ENCODE measurements at regions not wholly inside any gene's neighbourhood (a gene's known extent, or its start where the extent isn't known, plus 50 kb on each side); places are given as distances from the start of the nearest gene placed in this dataset.
"Not testable (repeated sequence)": the region's sequence is repeated elsewhere in the genome, so short reads cannot be mapped to it uniquely, and the experiment has no call there.

DNA sequence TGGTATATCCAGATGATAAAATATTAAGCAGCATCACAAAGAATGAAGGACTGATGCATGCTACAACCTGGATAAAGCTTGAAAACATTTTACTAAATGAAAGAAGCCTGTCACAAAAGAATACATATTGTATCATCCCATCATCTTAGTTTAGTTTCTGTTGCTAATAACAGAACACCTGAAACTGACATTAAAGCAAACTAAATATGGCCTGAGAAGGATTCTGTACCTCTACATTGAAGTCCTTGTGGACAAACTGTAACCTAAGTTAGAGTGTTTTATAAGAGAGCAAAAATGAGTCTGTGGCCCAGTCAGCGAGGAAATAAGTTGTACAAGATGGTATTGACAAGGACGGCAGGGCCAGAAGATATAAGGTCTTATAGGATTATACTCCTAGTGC is 261.0 kb upstream of the CPHXL start:
- DNase-seq (ENCODE audit: low read depth), result no peak

DNA sequence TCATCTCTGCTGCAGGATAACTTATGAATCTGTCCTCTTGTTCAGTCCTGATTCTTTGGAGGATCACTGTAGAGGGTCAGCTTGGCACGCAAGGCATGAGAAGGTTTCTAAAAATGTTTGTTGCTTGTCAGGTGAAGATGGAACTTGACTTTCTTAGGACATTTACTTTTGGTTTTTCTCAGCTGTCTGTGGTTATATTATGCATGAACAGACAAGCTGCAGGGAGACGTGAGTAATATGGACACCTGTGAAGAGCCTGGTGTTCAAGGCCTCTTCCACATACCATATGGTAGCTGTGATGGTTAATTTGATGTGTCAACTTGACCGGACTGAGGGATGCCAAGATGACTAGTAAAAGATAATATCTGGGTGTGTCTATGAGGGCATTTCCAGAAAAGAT is 270.2 kb upstream of the CPHXL start:
- peak; percentile 92 for DNase-seq (ENCODE audit: low read depth)

DNA sequence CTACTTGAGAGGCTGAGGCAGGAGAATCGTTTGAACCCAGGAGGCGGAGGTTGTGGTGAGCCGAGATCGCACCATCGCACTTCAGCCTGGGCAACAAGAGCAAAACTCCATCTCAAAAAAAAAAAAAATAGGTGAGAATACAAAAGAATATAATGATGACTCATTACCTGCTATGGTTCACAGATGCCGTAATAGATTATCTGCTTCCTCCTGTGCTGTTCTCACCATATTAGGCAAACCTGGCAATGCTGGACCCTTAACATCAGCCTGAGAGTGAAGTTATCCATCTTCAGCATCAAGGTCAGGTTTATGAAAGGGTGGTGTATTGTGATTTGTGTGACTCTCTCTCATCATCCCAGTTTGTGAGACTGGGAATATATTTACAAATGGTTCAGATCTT is 271.3 kb upstream of the CPHXL start:
- no peak for DNase-seq (ENCODE audit: low read depth)

DNA sequence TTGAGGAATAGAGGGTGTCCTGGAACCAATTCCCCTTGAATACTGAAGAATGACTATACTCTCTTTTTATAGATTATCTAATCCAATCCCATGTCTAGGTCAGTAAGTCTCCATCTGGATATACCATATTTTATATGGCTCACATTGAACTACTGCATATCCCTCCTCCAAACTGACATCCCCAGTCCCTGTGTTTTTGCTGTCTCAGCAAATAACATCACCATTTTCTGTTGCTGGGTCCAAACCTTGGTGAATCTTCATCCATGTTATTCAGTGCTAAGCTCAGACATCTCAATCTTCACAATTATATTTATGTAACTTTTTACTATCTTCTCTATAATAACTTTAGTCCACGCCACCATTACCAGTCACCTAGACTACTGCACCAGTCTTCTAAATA is 269.6 kb upstream of the CNTNAP4 start:
- no peak for DNase-seq (ENCODE audit: low read depth)

DNA sequence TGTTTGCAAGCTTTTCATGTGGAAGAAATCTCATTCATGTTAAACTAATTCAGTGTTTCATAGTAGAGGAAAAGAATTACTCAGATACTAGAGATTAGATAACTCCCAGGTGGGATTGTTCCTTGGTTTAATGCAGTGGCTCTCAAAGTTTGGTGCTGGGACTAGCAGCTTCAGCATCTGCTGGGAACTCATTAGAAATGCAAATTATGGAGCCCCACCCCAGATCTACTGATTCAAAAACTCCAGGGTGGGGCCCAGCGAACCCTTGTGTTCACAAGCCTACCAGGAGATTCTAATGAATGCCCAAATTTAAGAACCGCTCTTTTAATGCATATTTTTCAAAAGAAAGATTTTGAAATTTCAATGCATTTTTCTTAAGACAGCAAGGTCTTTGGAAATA is 253.4 kb upstream of the CNTNAP4 start:
- no peak for DNase-seq (ENCODE audit: low read depth)

DNA sequence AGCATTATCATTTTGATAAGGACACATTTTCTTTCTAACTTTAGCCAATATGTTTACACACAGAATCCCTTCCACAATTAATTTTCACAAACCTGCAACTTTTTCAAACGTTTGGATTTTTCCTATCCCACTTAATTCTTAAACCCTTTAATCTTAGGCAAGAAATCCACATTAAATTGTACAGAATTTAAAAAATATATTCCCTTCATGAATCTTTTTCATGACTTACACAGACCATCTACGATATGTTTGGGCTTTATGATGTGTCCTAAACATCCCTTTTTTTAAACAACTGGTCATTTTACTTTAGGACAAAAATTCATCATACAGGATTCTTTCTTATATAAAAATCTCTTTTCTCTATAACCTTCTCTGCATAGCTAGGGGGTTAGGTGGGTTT is 241.5 kb upstream of the CNTNAP4 start:
- DNase-seq (ENCODE audit: low read depth), result peak; percentile 35

DNA sequence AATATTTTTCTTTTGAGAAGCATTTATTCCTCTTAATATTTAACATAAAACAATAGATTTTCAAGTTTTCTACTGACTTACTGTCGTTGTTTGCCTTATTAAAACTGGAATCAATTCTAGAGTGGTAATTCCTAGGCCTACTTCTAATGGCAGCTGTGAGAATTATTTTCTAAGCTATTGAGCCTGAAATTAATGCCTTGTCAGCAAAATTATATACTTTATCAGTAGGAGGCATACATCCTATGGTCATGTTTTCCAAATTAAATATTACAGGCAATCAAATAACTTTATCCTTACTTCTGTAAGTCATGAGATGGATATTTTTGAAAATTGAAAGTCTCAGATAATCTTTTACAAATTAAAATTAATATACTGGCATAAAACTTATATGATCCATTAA is 239.1 kb upstream of the CNTNAP4 start:
- DNase-seq (ENCODE audit: low read depth), result no peak

DNA sequence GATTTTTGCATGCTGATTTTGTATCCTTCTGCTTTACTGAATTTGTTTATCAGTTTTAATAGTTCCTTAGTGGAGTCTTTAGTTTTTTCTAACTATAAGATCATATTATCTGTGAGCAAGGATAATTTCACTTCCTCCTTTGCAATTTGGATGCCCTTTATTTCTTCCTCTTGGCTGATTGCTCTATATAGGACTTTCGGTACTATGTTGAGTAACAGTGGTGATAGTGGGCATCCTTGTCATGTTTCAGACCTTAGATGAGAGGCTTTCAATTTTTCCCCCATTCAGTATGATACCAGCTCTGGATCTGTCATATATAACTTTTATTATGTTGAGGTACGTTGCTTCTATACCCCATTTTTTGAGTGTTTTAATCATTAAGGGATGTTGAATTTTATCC is 224.5 kb upstream of the CNTNAP4 start:
- no peak for DNase-seq (ENCODE audit: low read depth)

DNA sequence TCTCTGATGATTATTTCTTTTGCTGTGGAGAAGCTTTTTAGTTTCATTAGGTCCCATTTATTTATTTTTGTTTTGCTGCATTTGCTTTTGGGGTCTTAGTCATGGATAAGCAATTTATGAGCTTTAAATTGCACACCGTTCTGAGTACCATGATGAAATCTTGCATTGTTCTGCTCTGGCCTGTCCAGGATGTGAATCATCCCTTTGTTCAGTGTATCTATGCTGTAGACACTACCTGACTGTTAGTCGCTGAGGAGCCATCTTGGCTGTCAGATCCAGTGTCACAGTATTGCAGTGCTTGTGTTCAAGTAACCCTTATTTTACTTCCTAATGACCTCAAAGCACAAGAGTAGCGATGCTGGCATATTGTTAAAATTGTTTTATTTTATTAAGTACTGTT is 218.0 kb upstream of the CNTNAP4 start:
- DNase-seq (ENCODE audit: low read depth), result peak; percentile 50

DNA sequence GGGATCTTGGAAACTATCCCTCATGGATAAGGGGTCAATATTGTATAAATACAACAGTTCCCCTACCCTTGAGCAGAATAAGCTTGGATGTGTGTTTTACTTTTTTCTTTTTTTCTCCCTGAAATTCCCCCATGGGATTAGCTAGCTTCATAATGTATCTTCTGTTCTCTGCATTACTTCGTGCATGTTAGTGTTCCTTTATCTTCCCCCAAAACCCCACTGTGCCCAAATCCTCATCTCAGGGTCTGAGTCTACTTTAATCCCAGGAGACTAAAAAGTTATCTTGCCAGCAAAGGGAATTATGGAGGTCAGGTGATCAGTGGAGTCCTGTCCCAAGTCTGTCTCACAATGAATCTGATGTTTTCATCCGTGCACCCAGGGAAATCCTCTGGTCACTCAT is 217.5 kb upstream of the CNTNAP4 start:
- no peak for DNase-seq (ENCODE audit: low read depth)

DNA sequence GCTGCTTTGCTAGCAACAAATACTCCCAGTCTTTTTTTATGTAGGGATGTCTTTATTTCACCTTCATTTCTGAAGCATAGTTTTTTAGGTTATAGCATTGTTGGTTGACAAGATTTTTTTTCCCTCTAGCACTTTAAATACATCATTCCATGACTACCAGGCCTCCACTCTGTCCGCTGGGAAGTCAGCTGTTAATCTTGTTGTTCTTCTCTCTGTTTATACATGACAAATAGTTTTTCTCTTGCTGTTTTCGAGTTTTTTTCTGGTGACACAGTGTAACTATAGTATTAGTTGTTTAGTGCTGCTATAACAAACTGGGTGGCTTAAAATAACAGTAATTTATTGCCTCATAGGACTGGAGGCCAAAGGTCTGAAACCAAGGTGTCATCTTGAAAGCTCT is 205.5 kb upstream of the CNTNAP4 start:
- peak; percentile 6 for DNase-seq (ENCODE audit: low read depth)

DNA sequence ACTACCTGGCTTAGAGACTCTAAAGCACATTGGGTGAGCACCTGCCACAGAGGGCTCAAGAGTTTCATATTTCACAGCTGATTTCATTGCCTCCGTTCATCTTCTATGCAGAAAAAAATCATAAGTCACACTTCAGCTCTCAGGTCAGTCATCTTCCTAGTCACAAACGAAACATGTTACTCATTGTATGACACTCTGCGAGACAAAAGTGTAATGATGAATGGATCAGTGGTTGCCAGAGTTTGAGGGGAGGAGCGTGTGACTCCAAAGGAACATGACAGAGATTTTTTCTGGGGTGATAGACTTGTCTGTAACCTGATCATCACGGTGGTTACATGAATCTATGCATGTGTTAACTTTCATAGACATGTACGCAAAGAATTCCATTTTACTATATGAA is 195.2 kb upstream of the CNTNAP4 start:
- peak; percentile 17 for DNase-seq (ENCODE audit: low read depth)

DNA sequence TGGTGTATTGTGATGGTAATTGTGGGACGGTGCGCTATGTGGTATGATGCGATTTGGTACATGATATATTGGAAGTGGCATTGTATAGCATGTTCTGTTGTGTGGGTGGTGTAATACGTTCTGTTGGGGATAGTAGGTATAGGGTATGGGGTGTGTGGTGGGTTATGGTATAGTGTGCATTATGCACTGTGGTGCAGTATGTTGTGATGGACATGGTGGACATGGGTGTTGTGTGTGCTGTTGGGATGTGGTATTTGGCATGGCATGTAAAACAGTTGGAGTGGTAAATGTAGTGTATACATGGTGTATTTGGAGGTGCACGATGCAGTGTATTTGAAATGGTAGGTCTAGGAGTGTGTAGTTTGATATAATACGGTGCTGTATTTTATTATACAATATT is 170.6 kb upstream of the CNTNAP4 start:
- DNase-seq (ENCODE audit: low read depth), result no peak

DNA sequence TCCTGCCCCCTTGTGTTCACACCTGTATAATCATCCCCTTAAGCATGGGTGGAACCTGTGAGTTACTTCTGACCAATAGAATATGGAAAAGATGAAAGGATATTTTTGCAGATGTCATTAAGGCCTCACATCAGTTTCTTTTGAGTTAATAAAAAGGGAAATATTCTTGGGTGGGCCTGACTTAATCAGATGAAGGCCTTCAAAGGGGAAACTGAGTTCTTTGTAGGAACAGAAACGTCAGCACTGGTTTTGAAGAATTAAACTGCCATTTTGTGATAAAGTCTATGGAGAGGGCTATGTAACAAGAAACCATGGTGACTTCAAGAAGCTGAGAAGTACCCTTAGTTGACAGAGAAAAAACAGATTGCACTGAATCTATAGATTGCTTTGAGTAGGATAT is 168.7 kb upstream of the CNTNAP4 start:
- no peak for DNase-seq (ENCODE audit: low read depth)

DNA sequence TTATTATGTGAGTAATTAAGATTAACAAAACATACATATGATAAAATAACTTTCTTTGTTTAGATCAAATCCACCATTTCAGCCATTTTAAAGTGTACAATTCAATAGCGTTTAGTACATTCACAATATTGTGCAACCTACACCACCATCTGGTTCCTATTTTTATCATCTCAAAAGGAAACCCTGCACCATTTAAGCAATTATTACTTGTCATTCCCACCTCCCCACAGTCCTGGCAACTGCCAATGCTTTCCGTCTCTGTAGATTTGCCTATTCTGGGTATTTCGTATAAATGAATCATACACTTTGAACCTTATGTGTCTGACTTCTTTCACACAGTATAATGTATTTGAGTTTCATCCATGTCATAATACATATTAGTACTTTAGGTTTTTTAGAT is 162.5 kb upstream of the CNTNAP4 start:
- peak; percentile 10 for DNase-seq (ENCODE audit: low read depth)

DNA sequence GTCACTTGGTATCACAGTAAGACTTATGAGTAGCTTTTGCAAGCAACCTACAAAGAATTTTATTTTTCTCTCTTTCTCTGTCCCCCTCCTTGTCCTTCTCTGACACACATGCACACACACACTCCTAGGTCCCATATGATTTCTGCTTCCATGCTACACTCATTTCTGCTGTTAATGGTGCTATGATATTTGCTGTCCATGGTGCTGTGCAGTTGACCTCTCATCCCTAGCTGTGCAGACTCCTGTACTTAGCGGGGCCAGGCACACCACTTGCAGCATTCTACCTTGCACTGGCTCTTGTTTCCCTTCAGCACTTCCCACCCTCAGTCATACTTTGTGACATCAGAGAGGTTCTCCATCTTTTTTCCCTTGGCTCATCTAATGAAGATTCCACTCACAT is 158.9 kb upstream of the CNTNAP4 start:
- DNase-seq (ENCODE audit: low read depth), result no peak

DNA sequence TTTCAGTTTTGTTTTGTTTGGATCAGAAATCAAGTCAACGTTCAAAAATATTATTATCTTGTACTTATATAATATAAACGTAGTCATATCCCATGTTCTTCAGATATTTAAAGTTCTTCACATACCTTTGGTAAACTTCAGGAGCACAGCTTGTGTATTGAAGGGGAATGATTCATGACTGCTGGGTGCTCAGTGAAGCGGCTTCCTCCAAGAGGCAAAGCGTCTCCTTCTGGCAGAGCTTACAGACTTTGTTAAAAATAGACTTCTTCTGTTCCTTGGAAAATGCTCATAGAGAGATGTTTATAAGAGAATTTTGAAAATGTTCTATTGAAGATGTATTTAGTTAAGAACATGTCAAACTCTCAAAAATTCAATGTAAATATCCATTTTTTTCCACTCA is 155.6 kb upstream of the CNTNAP4 start:
- DNase-seq (ENCODE audit: low read depth), result no peak

DNA sequence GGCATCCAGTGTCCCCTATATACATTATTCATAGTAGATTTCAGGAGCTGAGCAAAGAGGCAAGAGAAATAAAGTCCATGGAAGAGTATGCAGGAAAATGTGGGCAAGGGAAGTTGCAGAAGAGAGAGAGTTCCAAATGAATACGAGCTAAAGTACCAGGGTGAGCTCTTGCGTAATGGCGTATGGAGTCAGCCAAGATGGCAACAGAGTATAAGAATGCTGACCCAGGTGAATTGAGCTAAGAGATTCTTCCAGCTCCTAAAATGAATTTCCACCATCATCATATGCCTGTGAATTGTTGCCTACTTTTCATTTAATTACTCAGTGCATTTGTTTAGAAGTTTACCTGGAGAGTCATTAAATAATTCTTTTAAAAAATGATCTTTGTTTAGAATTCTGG is 153.2 kb upstream of the CNTNAP4 start:
- no peak for DNase-seq (ENCODE audit: low read depth)

DNA sequence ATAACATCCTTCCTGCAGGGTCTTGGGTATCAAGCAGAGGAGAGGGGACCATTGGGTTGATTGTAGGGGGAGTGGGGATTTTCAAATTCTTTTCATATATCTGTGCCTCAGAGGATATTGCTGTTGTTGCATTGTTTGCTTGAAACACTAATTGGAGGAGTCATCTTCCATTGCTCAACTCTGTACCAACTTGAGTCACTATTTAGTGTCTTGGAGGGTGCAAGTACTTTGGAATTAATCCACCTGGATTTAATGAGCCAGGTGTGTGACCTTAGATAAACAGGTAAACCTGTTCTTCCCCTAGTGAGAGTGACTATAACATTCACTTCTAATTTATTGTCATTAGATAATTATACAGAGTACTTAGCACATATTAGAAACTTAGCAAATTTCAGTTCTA is 151.3 kb upstream of the CNTNAP4 start:
- no peak for DNase-seq (ENCODE audit: low read depth)

DNA sequence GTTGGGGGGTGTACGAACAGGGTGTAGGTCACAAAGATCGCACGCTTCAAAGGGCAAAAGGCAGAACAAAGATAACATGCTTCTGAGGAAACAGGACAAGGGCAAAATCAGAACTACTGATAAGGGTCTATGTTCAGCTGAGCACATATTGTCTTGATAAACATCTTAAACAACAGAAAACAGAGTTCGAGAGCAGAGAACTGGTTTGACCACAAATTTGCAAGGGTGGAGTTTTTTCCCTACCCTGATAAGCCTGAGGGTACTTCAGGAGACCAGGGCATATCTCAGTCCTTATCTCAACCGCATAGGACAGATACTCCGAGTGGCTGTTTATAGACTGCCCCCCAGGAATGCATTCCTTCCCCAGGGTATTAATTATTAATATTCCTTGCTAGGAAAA is 139.1 kb upstream of the CNTNAP4 start:
- DNase-seq (ENCODE audit: low read depth), result not testable (repeated sequence)

DNA sequence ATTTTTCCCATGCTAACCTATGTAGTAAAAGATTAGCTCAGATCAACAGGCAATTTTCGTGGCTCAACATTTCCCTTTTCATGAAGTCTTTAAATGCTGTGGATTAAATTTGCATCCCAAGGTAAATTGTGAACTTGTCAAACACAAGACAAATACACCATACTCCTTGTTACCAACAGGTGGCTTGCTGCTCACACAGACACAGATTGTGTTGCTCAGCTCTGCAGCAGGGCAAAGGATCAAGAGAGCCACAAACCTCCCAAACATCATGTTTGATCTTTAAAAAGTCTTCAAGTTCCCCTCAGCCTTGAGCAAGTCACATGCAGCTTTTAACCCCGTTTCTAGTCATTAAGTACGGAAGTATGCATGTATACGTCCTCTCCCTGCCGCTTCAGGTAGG is 119.6 kb upstream of the CNTNAP4 start:
- DNase-seq (ENCODE audit: low read depth), result no peak

DNA sequence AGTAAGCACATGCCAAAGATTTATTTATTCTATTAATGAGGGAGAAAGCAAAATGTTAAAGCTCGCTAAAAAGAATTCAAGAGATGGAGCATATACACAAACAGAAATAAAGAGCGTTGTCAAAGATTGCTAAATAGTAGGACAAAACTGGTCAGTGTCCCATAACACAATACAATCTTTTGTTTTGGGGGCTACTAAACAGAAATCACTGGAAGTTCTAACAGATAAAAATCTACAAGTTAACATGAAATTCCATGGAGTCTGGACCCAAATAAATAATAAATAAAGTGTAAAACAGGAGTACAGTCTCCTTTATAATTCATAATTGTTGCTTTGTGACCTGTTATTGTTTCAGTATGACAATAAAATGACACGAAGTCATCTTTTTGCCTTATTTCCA is 115.2 kb upstream of the CNTNAP4 start:
- DNase-seq (ENCODE audit: low read depth), result no peak

DNA sequence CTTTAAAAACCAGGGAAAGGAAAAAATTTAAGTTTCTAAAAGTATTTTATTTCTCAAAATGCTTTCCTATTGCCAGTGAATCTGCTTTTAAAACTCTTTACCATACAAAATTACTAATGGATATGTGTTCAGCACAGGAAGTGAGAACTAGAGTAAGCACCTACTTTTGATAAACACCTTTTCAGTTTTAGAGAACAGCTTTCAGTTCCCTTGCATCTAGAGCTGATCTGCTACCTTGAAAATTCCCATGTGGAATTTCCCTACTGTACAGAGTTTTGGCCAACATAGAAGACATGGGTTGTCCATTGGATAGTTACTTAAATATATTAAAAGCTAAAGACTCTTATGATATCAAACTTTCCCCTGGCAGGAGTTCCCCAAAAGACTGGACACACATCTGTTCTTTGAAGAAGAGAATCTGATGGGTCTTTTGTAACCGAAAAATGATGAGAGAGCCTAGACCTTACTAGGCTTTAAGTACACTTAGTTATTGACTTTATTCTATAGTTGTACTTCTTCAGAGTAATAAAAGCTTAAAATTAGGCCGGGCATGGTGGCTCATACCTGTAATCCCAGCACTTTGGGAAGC is 112.1 kb upstream of the CNTNAP4 start:
- no peak for DNase-seq (ENCODE audit: low read depth)

DNA sequence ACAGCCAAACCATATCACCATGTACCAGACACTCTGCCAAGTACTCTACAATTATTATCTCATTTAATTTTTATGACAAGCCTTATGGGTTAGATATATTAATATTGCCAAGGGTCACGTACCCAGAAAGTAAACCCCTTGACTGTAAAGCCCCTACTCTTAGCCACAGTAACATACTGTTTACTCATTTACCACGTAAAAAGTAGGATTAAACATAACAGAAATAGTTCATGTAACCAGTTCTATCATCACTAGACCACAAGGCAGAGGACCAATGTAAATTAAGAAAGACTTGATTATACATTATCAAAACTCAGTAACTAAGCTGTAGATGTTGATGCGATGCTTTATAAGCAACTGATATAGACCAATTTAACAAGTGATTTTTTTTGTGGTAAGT is 101.5 kb upstream of the CNTNAP4 start:
- DNase-seq (ENCODE audit: low read depth), result no peak

DNA sequence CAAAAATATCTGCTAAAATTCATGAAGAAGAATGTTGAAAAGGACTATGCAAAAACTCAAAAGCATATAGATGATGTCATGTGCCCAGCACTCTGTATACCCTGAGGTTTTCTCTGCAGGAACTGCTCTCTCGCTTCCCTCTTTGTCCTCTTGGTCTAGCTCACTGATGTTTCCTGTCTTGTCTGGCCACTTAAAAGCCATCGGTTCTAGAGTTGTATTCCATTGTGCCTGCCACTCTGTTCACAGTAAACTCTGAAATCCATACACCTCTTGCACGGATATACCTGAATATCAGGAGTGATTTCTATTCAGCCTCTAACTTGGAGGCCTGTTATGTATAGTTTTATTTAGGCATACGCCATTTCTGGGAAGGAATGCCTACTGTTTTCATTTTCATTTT is 101.0 kb upstream of the CNTNAP4 start:
- DNase-seq (ENCODE audit: low read depth), result no peak

Data from LHCN-M2 (cell line).